ENCODE measurements at regions not wholly inside any gene's neighbourhood (a gene's known extent, or its start where the extent isn't known, plus 50 kb on each side); places are given as distances from the start of the nearest gene placed in this dataset.

- peak overlapping the region in 1 of 2 donors; percentile 10 for H3K27ac ChIP-seq
Measured at GRCh38 chrX:10086676-10087075, 70.1 kb upstream of the CLCN4 start.

GRCh38 chrX:10087391-10087790, 69.4 kb upstream of the CLCN4 start:
- DNase-seq (ENCODE audit: low spot score in 2 of 2) = no peak
- Histone ChIP-seq H3K27me3 (peaks cover 0 to 19% of the 10 kb centered on the region in 2 donors), H3K36me3 (no peaks in the 10 kb centered on the region), H3K4me3 (no peak overlapping the region), H3K4me1 (no peaks in the 10 kb centered on the region), H3K27ac (peak overlapping the region in 1 of 2 donors; percentile 10), H3K9me3 (no peaks in the 10 kb centered on the region)
- intact Hi-C loops (cut with DNase I; ENCODE audit: low total_unique reads) = no loop called here
- TF ChIP-seq POLR2A (IDR thresholded peaks at IDR 0.05) (no peak), CTCF (IDR thresholded peaks at IDR 0.05) (no peak), POLR2AphosphoS5 (IDR thresholded peaks at IDR 0.05) (no peak)

More at GRCh38 chrX:10086676-10087075, 70.1 kb upstream of the CLCN4 start:
- Histone ChIP-seq H3K4me1 (no peaks in the 10 kb centered on the region), H3K4me3 (no peak overlapping the region), H3K9me3 (no peaks in the 10 kb centered on the region), H3K36me3 (no peaks in the 10 kb centered on the region), H3K27me3 (peaks cover 0 to 19% of the 10 kb centered on the region in 2 donors)
- TF ChIP-seq CTCF (IDR thresholded peaks at IDR 0.05) = no peak
- TF ChIP-seq POLR2AphosphoS5 (IDR thresholded peaks at IDR 0.05) = no peak
- TF ChIP-seq POLR2A (IDR thresholded peaks at IDR 0.05) = no peak
- intact Hi-C loops (cut with DNase I; ENCODE audit: low total_unique reads) = no loop called here
- no peak for DNase-seq (ENCODE audit: low spot score in 2 of 2)

- peak overlapping the region; percentile 8 to 25 for H3K27ac ChIP-seq
- no peaks in the 10 kb centered on the region for H3K36me3 ChIP-seq
- H3K9me3 ChIP-seq = no peaks in the 10 kb centered on the region
- no peak overlapping the region for H3K4me3 ChIP-seq
- no peak for TF ChIP-seq POLR2A (IDR thresholded peaks at IDR 0.05)
- TF ChIP-seq POLR2AphosphoS5 (IDR thresholded peaks at IDR 0.05) = no peak
- no peak for TF ChIP-seq CTCF (IDR thresholded peaks at IDR 0.05)
- no peak for DNase-seq (ENCODE audit: low spot score in 2 of 2)
- peaks cover 0 to 15% of the 10 kb centered on the region in 2 donors for H3K27me3 ChIP-seq
- intact Hi-C loops (cut with DNase I; ENCODE audit: low total_unique reads) = no loop called here
- H3K4me1 ChIP-seq = no peaks in the 10 kb centered on the region
Measured at GRCh38 chrX:10089378-10089795, 67.4 kb upstream of the CLCN4 start.

- Histone ChIP-seq H3K4me1 (no peaks in the 10 kb centered on the region), H3K27me3 (peaks cover 0 to 15% of the 10 kb centered on the region in 2 donors), H3K27ac (peak overlapping the region in 1 of 2 donors; percentile 8), H3K4me3 (no peak overlapping the region), H3K36me3 (no peaks in the 10 kb centered on the region), H3K9me3 (no peaks in the 10 kb centered on the region)
- TF ChIP-seq POLR2A (IDR thresholded peaks at IDR 0.05) = no peak
- no peak for TF ChIP-seq POLR2AphosphoS5 (IDR thresholded peaks at IDR 0.05)
- no peak for TF ChIP-seq CTCF (IDR thresholded peaks at IDR 0.05)
- no peak for DNase-seq (ENCODE audit: low spot score in 2 of 2)
- intact Hi-C loops (cut with DNase I; ENCODE audit: low total_unique reads) = no loop called here
Measured at GRCh38 chrX:10090319-10090718, 66.5 kb upstream of the CLCN4 start.

GRCh38 chrX:10095246-10095645, 61.5 kb upstream of the CLCN4 start:
- intact Hi-C loops (cut with DNase I; ENCODE audit: low total_unique reads) = no loop called here
- no peaks in the 10 kb centered on the region for H3K4me1 ChIP-seq
- no peak for DNase-seq (ENCODE audit: low spot score in 2 of 2)

More at GRCh38 chrX:10095246-10095645, 61.5 kb upstream of the CLCN4 start:
- no peaks in the 10 kb centered on the region for H3K27me3 ChIP-seq
- H3K4me3 ChIP-seq = no peak overlapping the region
- H3K27ac ChIP-seq = no peak overlapping the region
- H3K36me3 ChIP-seq = no peaks in the 10 kb centered on the region
- TF ChIP-seq POLR2AphosphoS5 (IDR thresholded peaks at IDR 0.05) = no peak
- TF ChIP-seq CTCF (IDR thresholded peaks at IDR 0.05) = no peak
- no peak for TF ChIP-seq POLR2A (IDR thresholded peaks at IDR 0.05)
- H3K9me3 ChIP-seq = no peaks in the 10 kb centered on the region

All from breast epithelium (tissue), 4 donors.